Suprapubic skin (tissue), 4 donors: ENCODE measurements at regions not wholly inside any gene's neighbourhood (a gene's known extent, or its start where the extent isn't known, plus 50 kb on each side); places are given as distances from the start of the nearest gene placed in this dataset.

Experiments used
- DNase-seq, 2 donors: peaks; one replicate each; pipeline ENCODE4 v3.0.0-alpha.2; 2019; ENCODE audit warnings: low spot score in 2 of 2
- H3K27ac ChIP-seq: fragments of 200-600 bp; sonication (generic); one replicate; pipeline ENCODE4 v1.5.1; 2019
- H3K27me3 ChIP-seq: fragments of 200-600 bp; sonication (generic); one replicate; pipeline ENCODE4 v1.5.1; 2019
- H3K36me3 ChIP-seq: fragments of 200-600 bp; sonication (generic); one replicate; pipeline ENCODE4 v1.5.1; 2019
- H3K4me1 ChIP-seq: fragments of 200-600 bp; sonication (generic); one replicate; pipeline ENCODE4 v1.5.1; 2019
- H3K4me3 ChIP-seq: fragments of 200-600 bp; sonication (generic); one replicate; pipeline ENCODE4 v1.5.1; 2019; ENCODE audit warnings: mild to moderate bottlenecking
- H3K9me3 ChIP-seq: fragments of 200-600 bp; sonication (generic); one replicate; pipeline ENCODE4 v1.5.1; 2019
- EP300 ChIP-seq: sonication (generic); formaldehyde crosslinking; IDR thresholded peaks from one replicate; pipeline ENCODE4 v1.6.1; 2017; ENCODE audit warnings: antibody characterized with exemption
- POLR2A ChIP-seq, 2 donors: fragments of 450-650 bp; IDR thresholded peaks; one replicate each; pipeline ENCODE4 v1.6.1; 2017; ENCODE audit warnings: antibody characterized with exemption in 2 of 2, mild to moderate bottlenecking in 2 of 2, moderate library complexity in 2 of 2
- POLR2AphosphoS5 ChIP-seq, 3 donors: sonication (generic); formaldehyde crosslinking; IDR thresholded peaks; one replicate each; pipeline ENCODE4 v1.6.1; 2017; ENCODE audit warnings: antibody characterized with exemption in 3 of 3
- whole genome bisulfite sequencing: methylation state at CpG from one replicate; pipeline ENCODE4 v1.1.5; 2018; 5-methylcytosine and 5-hydroxymethylcytosine counted together
- TF ChIP-seq, protein P1 (sequence below), 2 donors: fragments of 200-600 bp in 1 of 2; fragments of 450-650 bp in 1 of 2; sonication (generic) in 1 of 2; IDR thresholded peaks; one replicate each; pipeline ENCODE4 v1.5.1; 2016 to 2019; ENCODE audit warnings: antibody characterized with exemption in 2 of 2, mild to moderate bottlenecking in 1 of 2, moderate library complexity in 1 of 2

- no peak for DNase-seq
- no peak overlapping the region for H3K4me3 ChIP-seq
- 87% methylated on average over 3 of the region's 3 CpGs for WGBS
- no peaks in the 10 kb centered on the region for H3K4me1 ChIP-seq
- TF ChIP-seq POLR2A (IDR thresholded peaks at IDR 0.05) (no peak), POLR2AphosphoS5 (IDR thresholded peaks at IDR 0.05) (no peak), EP300 (no peak)
- TF ChIP-seq, protein P1, sequence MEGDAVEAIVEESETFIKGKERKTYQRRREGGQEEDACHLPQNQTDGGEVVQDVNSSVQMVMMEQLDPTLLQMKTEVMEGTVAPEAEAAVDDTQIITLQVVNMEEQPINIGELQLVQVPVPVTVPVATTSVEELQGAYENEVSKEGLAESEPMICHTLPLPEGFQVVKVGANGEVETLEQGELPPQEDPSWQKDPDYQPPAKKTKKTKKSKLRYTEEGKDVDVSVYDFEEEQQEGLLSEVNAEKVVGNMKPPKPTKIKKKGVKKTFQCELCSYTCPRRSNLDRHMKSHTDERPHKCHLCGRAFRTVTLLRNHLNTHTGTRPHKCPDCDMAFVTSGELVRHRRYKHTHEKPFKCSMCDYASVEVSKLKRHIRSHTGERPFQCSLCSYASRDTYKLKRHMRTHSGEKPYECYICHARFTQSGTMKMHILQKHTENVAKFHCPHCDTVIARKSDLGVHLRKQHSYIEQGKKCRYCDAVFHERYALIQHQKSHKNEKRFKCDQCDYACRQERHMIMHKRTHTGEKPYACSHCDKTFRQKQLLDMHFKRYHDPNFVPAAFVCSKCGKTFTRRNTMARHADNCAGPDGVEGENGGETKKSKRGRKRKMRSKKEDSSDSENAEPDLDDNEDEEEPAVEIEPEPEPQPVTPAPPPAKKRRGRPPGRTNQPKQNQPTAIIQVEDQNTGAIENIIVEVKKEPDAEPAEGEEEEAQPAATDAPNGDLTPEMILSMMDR (IDR thresholded peaks at IDR 0.05): no peak
- no peaks in the 10 kb centered on the region for H3K9me3 ChIP-seq
- no peak overlapping the region for H3K27ac ChIP-seq
- no peaks in the 10 kb centered on the region for H3K27me3 ChIP-seq
- H3K36me3 ChIP-seq: no peaks in the 10 kb centered on the region
These were observed 231.5 kb upstream of the DIAPH2 start for GRCh38 chrX:96453139-96453538.

GRCh38 chrX:96455078-96455477 is 229.6 kb upstream of the DIAPH2 start:
- 71% methylated on average over 3 of the region's 3 CpGs for WGBS
- Histone ChIP-seq H3K4me3 (no peak overlapping the region), H3K9me3 (no peaks in the 10 kb centered on the region), H3K36me3 (no peaks in the 10 kb centered on the region), H3K4me1 (no peaks in the 10 kb centered on the region), H3K27me3 (no peaks in the 10 kb centered on the region), H3K27ac (no peak overlapping the region)
- TF ChIP-seq POLR2A (IDR thresholded peaks at IDR 0.05): no peak
- TF ChIP-seq POLR2AphosphoS5 (IDR thresholded peaks at IDR 0.05): no peak
- no peak for DNase-seq

- Histone ChIP-seq H3K36me3 (no peaks in the 10 kb centered on the region), H3K27me3 (no peaks in the 10 kb centered on the region), H3K4me3 (no peak overlapping the region), H3K9me3 (no peaks in the 10 kb centered on the region), H3K4me1 (no peaks in the 10 kb centered on the region), H3K27ac (no peak overlapping the region)
- 89% methylated on average over 15 of the region's 16 CpGs for WGBS
- no peak for DNase-seq
- TF ChIP-seq POLR2AphosphoS5 (IDR thresholded peaks at IDR 0.05) (no peak), EP300 (no peak), POLR2A (IDR thresholded peaks at IDR 0.05) (no peak)
- TF ChIP-seq, protein P1 (IDR thresholded peaks at IDR 0.05): no peak
These were observed 219.6 kb upstream of the DIAPH2 start for GRCh38 chrX:96464880-96465558.

DNA sequence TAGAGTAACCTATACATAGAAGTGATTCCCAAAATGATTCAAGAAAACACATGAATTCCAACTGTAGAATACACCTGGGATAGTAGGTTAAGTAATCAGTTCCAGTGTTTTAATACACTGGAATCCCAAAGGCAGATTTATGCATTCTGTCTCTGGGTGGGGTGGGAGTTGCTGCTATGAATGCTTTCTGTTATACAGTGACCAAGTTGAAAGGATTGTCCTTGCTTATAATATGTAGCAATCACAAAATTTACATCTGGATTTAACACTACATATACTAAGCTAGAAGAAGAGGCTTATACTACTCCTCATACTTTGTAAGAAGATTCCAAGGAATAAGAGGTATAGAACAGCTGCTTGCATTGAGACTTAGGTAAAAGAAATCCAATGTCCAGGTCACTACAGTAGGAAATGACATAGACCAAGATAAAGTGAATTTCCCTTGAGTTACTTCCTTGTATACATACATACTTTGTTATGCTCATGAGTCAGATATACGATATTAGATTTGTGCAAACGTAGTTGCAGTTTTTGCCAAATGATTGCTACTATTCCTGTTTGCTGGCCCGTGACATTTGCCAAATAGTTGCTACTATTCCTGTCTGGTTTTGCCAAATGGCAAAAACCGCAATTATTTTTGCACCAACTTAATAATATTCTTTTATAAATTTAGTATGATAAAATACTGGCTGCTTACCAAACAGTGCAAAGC is 210.5 kb upstream of the DIAPH2 start:
- Histone ChIP-seq H3K36me3 (no peaks in the 10 kb centered on the region), H3K27me3 (no peaks in the 10 kb centered on the region), H3K4me3 (no peak overlapping the region), H3K9me3 (no peaks in the 10 kb centered on the region), H3K4me1 (no peaks in the 10 kb centered on the region), H3K27ac (no peak overlapping the region)
- WGBS: 44% methylated on average over 4 of the region's 4 CpGs
- no peak for DNase-seq
- no peak for TF ChIP-seq POLR2AphosphoS5 (IDR thresholded peaks at IDR 0.05)
- no peak for TF ChIP-seq EP300
- TF ChIP-seq, protein P1 (IDR thresholded peaks at IDR 0.05): no peak
- TF ChIP-seq POLR2A (IDR thresholded peaks at IDR 0.05): no peak

- H3K27me3 ChIP-seq: no peaks in the 10 kb centered on the region
- no peaks in the 10 kb centered on the region for H3K4me1 ChIP-seq
- no peak for DNase-seq
- H3K36me3 ChIP-seq: no peaks in the 10 kb centered on the region
- WGBS: 92% methylated on average over 1 of the region's 1 CpG
- H3K4me3 ChIP-seq: no peak overlapping the region
- no peaks in the 10 kb centered on the region for H3K9me3 ChIP-seq
- TF ChIP-seq EP300 (no peak), POLR2A (IDR thresholded peaks at IDR 0.05) (no peak), POLR2AphosphoS5 (IDR thresholded peaks at IDR 0.05) (no peak)
- TF ChIP-seq, protein P1 (IDR thresholded peaks at IDR 0.05): no peak
- H3K27ac ChIP-seq: no peak overlapping the region
These were observed 209.9 kb upstream of the DIAPH2 start for GRCh38 chrX:96474741-96475125.
